ENCODE measurements at regions not wholly inside any gene's neighbourhood (a gene's known extent, or its start where the extent isn't known, plus 50 kb on each side); places are given as distances from the start of the nearest gene placed in this dataset.

DNA sequence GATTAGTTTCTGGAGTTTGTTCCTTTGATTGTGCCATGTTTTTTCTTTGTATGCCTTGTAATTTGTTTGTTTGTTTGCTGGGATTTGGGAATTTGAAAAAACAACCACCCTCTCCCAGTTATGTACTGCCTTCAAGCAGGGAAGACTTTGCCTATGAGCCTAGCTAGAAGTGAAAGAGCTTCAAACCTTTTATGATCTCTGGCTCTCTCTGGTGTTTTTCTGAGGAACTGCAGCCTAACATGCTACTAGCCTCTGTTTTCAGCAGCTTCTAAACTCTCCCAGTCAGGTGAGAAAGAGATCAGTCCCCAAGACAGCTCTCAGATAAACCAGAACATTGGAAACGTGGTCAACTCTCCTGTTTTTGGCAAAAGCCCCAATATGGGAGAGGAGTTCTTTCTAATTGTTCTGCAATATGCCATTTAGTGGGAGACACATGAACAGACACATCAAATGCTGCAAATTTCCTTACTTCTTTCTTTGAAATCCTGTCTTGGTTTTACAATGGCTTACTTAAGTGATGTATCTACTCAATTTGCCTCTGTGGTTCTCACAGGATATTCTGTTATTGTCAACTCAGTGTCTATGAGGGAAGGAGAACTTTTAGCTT lies 58.9 kb upstream of the SERINC1 start:
- TF ChIP-seq CEBPB (IDR thresholded peaks at IDR 0.05) (no peak), KDM1A (IDR thresholded peaks at IDR 0.05; ENCODE audit: low read depth) (no peak)
- TF ChIP-seq, protein P1, sequence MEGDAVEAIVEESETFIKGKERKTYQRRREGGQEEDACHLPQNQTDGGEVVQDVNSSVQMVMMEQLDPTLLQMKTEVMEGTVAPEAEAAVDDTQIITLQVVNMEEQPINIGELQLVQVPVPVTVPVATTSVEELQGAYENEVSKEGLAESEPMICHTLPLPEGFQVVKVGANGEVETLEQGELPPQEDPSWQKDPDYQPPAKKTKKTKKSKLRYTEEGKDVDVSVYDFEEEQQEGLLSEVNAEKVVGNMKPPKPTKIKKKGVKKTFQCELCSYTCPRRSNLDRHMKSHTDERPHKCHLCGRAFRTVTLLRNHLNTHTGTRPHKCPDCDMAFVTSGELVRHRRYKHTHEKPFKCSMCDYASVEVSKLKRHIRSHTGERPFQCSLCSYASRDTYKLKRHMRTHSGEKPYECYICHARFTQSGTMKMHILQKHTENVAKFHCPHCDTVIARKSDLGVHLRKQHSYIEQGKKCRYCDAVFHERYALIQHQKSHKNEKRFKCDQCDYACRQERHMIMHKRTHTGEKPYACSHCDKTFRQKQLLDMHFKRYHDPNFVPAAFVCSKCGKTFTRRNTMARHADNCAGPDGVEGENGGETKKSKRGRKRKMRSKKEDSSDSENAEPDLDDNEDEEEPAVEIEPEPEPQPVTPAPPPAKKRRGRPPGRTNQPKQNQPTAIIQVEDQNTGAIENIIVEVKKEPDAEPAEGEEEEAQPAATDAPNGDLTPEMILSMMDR (IDR thresholded peaks at IDR 0.05) = peak; percentile 61

Data from A549 (cell line).